Endothelial cell (in vitro differentiated cells): ENCODE measurements at regions not wholly inside any gene's neighbourhood (a gene's known extent, or its start where the extent isn't known, plus 50 kb on each side); places are given as distances from the start of the nearest gene placed in this dataset.

Experiments
- DNase-seq: peaks from one replicate; pipeline ENCODE4 v3.0.0; 2021; ENCODE audit warnings: low spot score
- H3K27ac Mint-ChIP-seq: one replicate; pipeline ENCODE4 v1.8.0; 2021; ENCODE audit warnings: mixed read lengths, inconsistent platforms; ENCODE audit not compliant: unreplicated experiment
- H3K27me3 Mint-ChIP-seq: one replicate; pipeline ENCODE4 v1.8.0; 2021; ENCODE audit warnings: mild to moderate bottlenecking, moderate library complexity, mixed read lengths, inconsistent platforms; ENCODE audit not compliant: unreplicated experiment
- H3K36me3 Mint-ChIP-seq: one replicate; pipeline ENCODE4 v1.8.0; 2021; ENCODE audit warnings: mild to moderate bottlenecking, low read depth, mixed read lengths, inconsistent platforms; ENCODE audit not compliant: unreplicated experiment
- H3K4me1 Mint-ChIP-seq: one replicate; pipeline ENCODE4 v1.8.0; 2021; ENCODE audit warnings: mild to moderate bottlenecking, mixed read lengths, inconsistent platforms; ENCODE audit not compliant: unreplicated experiment
- H3K4me3 Mint-ChIP-seq: one replicate; pipeline ENCODE4 v1.8.0; 2021; ENCODE audit warnings: mild to moderate bottlenecking, mixed read lengths, inconsistent platforms; ENCODE audit not compliant: unreplicated experiment
- H3K9me3 Mint-ChIP-seq: one replicate; pipeline ENCODE4 v1.8.0; 2021; ENCODE audit warnings: mixed read lengths, inconsistent platforms; ENCODE audit not compliant: unreplicated experiment
- TF ChIP-seq, protein P1 (sequence below): fragments of 200-600 bp; sonication (generic); IDR thresholded peaks from one replicate; pipeline ENCODE4 v1.5.0; 2021; ENCODE audit warnings: antibody characterized with exemption; ENCODE audit not compliant: unreplicated experiment

DNA sequence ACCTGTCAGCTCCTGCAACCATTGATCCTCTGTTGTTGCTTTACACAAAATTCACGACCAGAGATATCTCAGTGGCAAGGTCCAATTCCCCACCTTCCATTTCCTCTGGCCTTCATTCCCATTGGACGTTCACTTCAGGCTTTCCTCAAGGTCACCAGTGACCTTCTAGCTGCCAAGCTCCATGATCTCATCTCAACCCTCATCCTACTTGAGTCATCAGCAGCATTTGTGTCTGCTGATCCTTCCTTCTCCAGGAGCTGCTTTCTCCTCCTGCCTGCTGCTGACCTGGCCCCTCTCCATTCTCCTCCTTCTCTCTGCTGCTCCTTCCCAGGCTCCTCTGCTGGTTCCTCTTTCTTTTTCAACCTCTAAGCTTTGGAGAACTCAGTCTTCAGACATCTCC is 66.2 kb upstream of the C10orf90 start:
- Mint-ChIP-seq H3K9me3 (no peaks in the 10 kb centered on the region), H3K4me3 (no peak overlapping the region), H3K36me3 (no peaks in the 10 kb centered on the region), H3K27ac (no peak overlapping the region), H3K4me1 (no peaks in the 10 kb centered on the region), H3K27me3 (no peaks in the 10 kb centered on the region)
- no peak for DNase-seq
- TF ChIP-seq, protein P1, sequence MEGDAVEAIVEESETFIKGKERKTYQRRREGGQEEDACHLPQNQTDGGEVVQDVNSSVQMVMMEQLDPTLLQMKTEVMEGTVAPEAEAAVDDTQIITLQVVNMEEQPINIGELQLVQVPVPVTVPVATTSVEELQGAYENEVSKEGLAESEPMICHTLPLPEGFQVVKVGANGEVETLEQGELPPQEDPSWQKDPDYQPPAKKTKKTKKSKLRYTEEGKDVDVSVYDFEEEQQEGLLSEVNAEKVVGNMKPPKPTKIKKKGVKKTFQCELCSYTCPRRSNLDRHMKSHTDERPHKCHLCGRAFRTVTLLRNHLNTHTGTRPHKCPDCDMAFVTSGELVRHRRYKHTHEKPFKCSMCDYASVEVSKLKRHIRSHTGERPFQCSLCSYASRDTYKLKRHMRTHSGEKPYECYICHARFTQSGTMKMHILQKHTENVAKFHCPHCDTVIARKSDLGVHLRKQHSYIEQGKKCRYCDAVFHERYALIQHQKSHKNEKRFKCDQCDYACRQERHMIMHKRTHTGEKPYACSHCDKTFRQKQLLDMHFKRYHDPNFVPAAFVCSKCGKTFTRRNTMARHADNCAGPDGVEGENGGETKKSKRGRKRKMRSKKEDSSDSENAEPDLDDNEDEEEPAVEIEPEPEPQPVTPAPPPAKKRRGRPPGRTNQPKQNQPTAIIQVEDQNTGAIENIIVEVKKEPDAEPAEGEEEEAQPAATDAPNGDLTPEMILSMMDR = no peak

DNA sequence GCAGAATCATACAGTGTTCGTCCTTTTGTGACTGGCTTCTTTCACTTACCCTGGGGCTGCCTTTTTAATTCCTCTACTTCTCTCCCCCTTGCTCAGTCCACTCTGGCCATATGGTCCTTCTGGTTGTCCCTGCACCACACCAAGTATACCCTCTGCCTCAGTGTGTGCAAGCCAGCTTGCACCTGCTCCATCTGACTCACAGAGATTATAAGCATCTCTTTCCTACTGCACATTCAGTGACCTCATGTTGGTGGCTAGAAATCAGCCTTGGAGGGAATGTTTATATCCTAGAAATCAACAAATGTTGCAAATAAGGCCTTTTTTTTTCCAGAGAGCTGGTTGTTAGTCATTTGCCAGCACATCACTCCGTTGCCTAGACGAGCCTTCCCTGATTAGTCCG is 67.5 kb upstream of the C10orf90 start:
- Mint-ChIP-seq H3K4me1 (no peaks in the 10 kb centered on the region), H3K36me3 (no peaks in the 10 kb centered on the region), H3K4me3 (no peak overlapping the region), H3K27me3 (no peaks in the 10 kb centered on the region), H3K9me3 (no peaks in the 10 kb centered on the region), H3K27ac (no peak overlapping the region)
- TF ChIP-seq, protein P1 = no peak
- no peak for DNase-seq

DNA sequence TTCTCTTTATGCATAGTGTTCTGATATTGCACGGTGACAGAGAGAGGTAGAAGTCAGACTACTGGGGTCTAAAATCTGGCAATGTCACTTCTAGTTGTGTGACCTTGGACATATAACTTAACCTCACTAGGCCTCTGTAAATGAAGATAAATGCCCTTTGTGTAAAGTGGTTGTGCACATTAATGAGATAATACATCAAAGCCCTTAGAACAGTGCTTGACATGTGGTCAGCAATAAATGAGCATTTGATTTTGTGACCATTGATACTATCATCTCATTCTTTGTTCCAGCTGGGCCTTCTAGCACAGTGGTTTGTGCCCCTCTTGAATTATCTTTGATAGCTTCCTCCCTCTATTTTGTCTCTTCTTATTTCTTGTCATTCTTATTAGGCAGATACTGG is 74.1 kb upstream of the C10orf90 start:
- TF ChIP-seq, protein P1 = no peak
- no peak overlapping the region for H3K27ac Mint-ChIP-seq
- no peaks in the 10 kb centered on the region for H3K36me3 Mint-ChIP-seq
- no peaks in the 10 kb centered on the region for H3K4me1 Mint-ChIP-seq
- no peak for DNase-seq
- H3K27me3 Mint-ChIP-seq = no peaks in the 10 kb centered on the region
- no peak overlapping the region for H3K4me3 Mint-ChIP-seq
- no peaks in the 10 kb centered on the region for H3K9me3 Mint-ChIP-seq

DNA sequence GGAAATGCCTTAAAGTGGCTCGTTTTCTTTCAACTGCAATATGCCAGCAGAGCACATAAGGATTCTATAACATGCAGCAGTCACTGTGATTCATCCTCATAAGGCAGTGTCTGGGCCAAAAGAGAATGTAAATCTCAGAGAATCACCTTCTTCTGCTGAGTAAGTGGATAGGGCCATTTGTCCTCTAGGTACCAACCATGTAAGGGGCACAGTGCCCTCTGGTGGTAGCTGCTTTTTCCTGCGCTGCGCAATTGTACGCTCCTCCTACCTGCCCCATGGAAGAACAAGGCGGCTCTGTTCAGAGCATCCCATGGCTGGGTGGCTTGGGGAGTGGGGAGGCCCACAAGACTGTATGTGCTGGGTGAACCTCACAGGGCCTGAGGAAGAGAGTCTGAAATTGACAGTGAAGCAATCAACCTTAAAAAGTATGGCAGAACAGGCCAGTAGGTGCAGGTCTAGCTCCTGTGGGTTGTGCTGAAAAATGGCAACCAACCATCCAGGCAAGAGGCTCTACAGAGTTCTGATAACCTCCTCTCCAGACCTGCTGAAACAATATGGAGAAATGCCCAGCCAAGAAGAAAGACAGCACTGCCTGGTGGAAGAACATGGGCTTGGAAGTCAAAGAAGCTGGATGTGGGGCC is 78.6 kb upstream of the C10orf90 start:
- H3K4me3 Mint-ChIP-seq = no peak overlapping the region
- no peaks in the 10 kb centered on the region for H3K36me3 Mint-ChIP-seq
- H3K27ac Mint-ChIP-seq = no peak overlapping the region
- peak; percentile 84 for DNase-seq
- H3K4me1 Mint-ChIP-seq = no peaks in the 10 kb centered on the region
- no peaks in the 10 kb centered on the region for H3K9me3 Mint-ChIP-seq
- H3K27me3 Mint-ChIP-seq = no peaks in the 10 kb centered on the region
- TF ChIP-seq, protein P1 = peak; percentile 83

DNA sequence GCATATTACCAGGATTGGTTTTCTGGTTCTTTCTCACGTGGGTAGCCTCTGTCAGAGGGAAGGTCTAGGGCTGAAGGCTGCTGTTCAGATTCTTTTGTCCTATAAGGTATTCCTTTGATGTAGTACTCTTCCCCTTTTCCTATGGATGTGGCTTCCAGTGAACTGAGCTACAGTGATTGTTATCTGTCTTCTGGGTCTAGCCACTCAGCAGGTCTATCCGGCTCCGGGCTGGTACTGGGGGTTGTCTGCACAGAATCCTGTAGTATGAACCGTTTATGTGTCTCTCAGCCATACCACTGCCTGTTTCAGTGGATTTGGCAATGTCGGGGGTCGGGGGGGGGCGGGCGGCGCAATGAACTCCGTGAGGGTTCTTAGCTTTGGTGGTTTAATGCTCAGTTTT is 84.5 kb upstream of the C10orf90 start:
- no peak overlapping the region for H3K4me3 Mint-ChIP-seq
- H3K9me3 Mint-ChIP-seq = no peaks in the 10 kb centered on the region
- no peak overlapping the region for H3K27ac Mint-ChIP-seq
- H3K27me3 Mint-ChIP-seq = no peaks in the 10 kb centered on the region
- DNase-seq = no peak
- TF ChIP-seq, protein P1 = no peak
- no peaks in the 10 kb centered on the region for H3K4me1 Mint-ChIP-seq
- no peaks in the 10 kb centered on the region for H3K36me3 Mint-ChIP-seq
